HUES6 (cell line): ENCODE measurements at regions not wholly inside any gene's neighbourhood (a gene's known extent, or its start where the extent isn't known, plus 50 kb on each side); places are given as distances from the start of the nearest gene placed in this dataset.
A peak's percentile ranks its signal among the peaks of the same experiment; 100 is the strongest.
"Not testable (repeated sequence)": the region's sequence is repeated elsewhere in the genome, so short reads cannot be mapped to it uniquely, and the experiment has no call there.

Source experiments
- H3K27ac ChIP-seq: 2 replicates; pipeline ENCODE4 v1.7.0; 2013; ENCODE audit warnings: low read depth, mild to moderate bottlenecking, low read length, inconsistent platforms
- H3K27me3 ChIP-seq: 2 replicates; pipeline ENCODE4 v1.6.1; 2013; ENCODE audit warnings: low read length; ENCODE audit not compliant: control insufficient read depth, insufficient read depth
- H3K36me3 ChIP-seq: 2 replicates; pipeline ENCODE4 v1.6.1; 2013; ENCODE audit warnings: low read length; ENCODE audit not compliant: control insufficient read depth, insufficient read depth
- H3K4me1 ChIP-seq: 2 replicates; pipeline ENCODE4 v1.6.1; 2013; ENCODE audit warnings: low read length; ENCODE audit not compliant: control insufficient read depth, insufficient read depth
- H3K4me3 ChIP-seq: 2 replicates; pipeline ENCODE4 v1.5.1; 2013; ENCODE audit warnings: low read depth, low read length
- H3K9ac ChIP-seq: one replicate; pipeline ENCODE4 v1.6.1; 2013; ENCODE audit warnings: mild to moderate bottlenecking, low read length
- H3K9me3 ChIP-seq: 2 replicates; pipeline ENCODE4 v1.6.1; 2013; ENCODE audit warnings: low read depth, low read length; ENCODE audit not compliant: control insufficient read depth, insufficient read depth

- no peaks in the 10 kb centered on the region for H3K36me3 ChIP-seq
- H3K9ac ChIP-seq = no peak overlapping the region
- no peaks in the 10 kb centered on the region for H3K27me3 ChIP-seq
- no peaks in the 10 kb centered on the region for H3K9me3 ChIP-seq
- H3K4me3 ChIP-seq = no peak overlapping the region
- no peaks in the 10 kb centered on the region for H3K4me1 ChIP-seq
- no peak overlapping the region for H3K27ac ChIP-seq
Observed at GRCh38 chr17:55964191-55964590, 189.1 kb upstream of the ANKFN1 start.

GRCh38 chr17:55965051-55965450, 188.2 kb upstream of the ANKFN1 start:
- Histone ChIP-seq H3K27me3 (no peaks in the 10 kb centered on the region), H3K9ac (no peak overlapping the region), H3K4me3 (no peak overlapping the region), H3K36me3 (no peaks in the 10 kb centered on the region), H3K4me1 (peaks cover 7% of the 10 kb centered on the region), H3K9me3 (no peaks in the 10 kb centered on the region), H3K27ac (no peak overlapping the region)

GRCh38 chr17:55969562-55970324, 183.5 kb upstream of the ANKFN1 start:
- Histone ChIP-seq H3K4me1 (peaks cover 11% of the 10 kb centered on the region), H3K27ac (no peak overlapping the region), H3K4me3 (no peak overlapping the region), H3K36me3 (no peaks in the 10 kb centered on the region), H3K9ac (no peak overlapping the region), H3K9me3 (no peaks in the 10 kb centered on the region), H3K27me3 (no peaks in the 10 kb centered on the region)

GRCh38 chr17:55978578-55978977, 174.7 kb upstream of the ANKFN1 start:
- Histone ChIP-seq H3K4me1 (no peaks in the 10 kb centered on the region), H3K9ac (no peak overlapping the region)

GRCh38 chr17:55983096-55983495, 170.2 kb upstream of the ANKFN1 start:
- Histone ChIP-seq H3K4me1 (no peaks in the 10 kb centered on the region), H3K27ac (no peak overlapping the region), H3K9ac (no peak overlapping the region), H3K36me3 (no peaks in the 10 kb centered on the region), H3K4me3 (no peak overlapping the region), H3K27me3 (no peaks in the 10 kb centered on the region), H3K9me3 (0 out of 2 replicates have a peak, but pooled peaks cover 3% of the 10 kb centered on the region)

More at GRCh38 chr17:55978578-55978977, 174.7 kb upstream of the ANKFN1 start:
- 0 out of 2 replicates have a peak, but pooled peaks cover 6% of the 10 kb centered on the region for H3K9me3 ChIP-seq
- H3K27ac ChIP-seq = no peak overlapping the region
- H3K36me3 ChIP-seq = no peaks in the 10 kb centered on the region
- no peaks in the 10 kb centered on the region for H3K27me3 ChIP-seq
- H3K4me3 ChIP-seq = no peak overlapping the region

- Histone ChIP-seq H3K4me1 (0 out of 2 replicates have a peak, but pooled peaks cover 3% of the 10 kb centered on the region), H3K9me3 (peaks cover 4% of the 10 kb centered on the region; the same call in 1 of the 2 replicates), H3K9ac (no peak overlapping the region), H3K36me3 (no peaks in the 10 kb centered on the region), H3K27me3 (no peaks in the 10 kb centered on the region), H3K4me3 (no peak overlapping the region), H3K27ac (no peak overlapping the region)
Observed at GRCh38 chr17:55986817-55987216, 166.5 kb upstream of the ANKFN1 start.

GRCh38 chr17:55988861-55989260, 164.4 kb upstream of the ANKFN1 start:
- Histone ChIP-seq H3K9me3 (peaks cover 21% of the 10 kb centered on the region), H3K9ac (no peak overlapping the region), H3K4me3 (no peak overlapping the region), H3K27me3 (no peaks in the 10 kb centered on the region), H3K4me1 (0 out of 2 replicates have a peak, but pooled peaks cover 3% of the 10 kb centered on the region), H3K27ac (no peak overlapping the region), H3K36me3 (no peaks in the 10 kb centered on the region)

- Histone ChIP-seq H3K9me3 (peaks cover 27% of the 10 kb centered on the region), H3K27me3 (no peaks in the 10 kb centered on the region), H3K4me3 (no peak overlapping the region), H3K27ac (no peak overlapping the region), H3K9ac (no peak overlapping the region), H3K4me1 (0 out of 2 replicates have a peak, but pooled peaks cover 3% of the 10 kb centered on the region), H3K36me3 (no peaks in the 10 kb centered on the region)
Observed at GRCh38 chr17:55990332-55991006, 162.8 kb upstream of the ANKFN1 start.

GRCh38 chr17:55996826-55997225, 156.4 kb upstream of the ANKFN1 start:
- H3K9ac ChIP-seq = no peak overlapping the region
- H3K4me3 ChIP-seq = no peak overlapping the region
- no peak overlapping the region for H3K27ac ChIP-seq
- no peaks in the 10 kb centered on the region for H3K27me3 ChIP-seq
- peaks cover 23% of the 10 kb centered on the region for H3K9me3 ChIP-seq
- no peaks in the 10 kb centered on the region for H3K4me1 ChIP-seq
- no peaks in the 10 kb centered on the region for H3K36me3 ChIP-seq

GRCh38 chr17:56000411-56000810, 152.9 kb upstream of the ANKFN1 start:
- peaks cover 5% of the 10 kb centered on the region; the same call in 1 of the 2 replicates for H3K9me3 ChIP-seq
- H3K4me1 ChIP-seq = no peaks in the 10 kb centered on the region
- no peak overlapping the region for H3K27ac ChIP-seq
- H3K27me3 ChIP-seq = no peaks in the 10 kb centered on the region
- no peaks in the 10 kb centered on the region for H3K36me3 ChIP-seq
- H3K9ac ChIP-seq = no peak overlapping the region
- H3K4me3 ChIP-seq = no peak overlapping the region

GRCh38 chr17:56002656-56003055, 150.6 kb upstream of the ANKFN1 start:
- not testable (repeated sequence) for H3K27me3 ChIP-seq, H3K9ac ChIP-seq, H3K36me3 ChIP-seq, H3K4me1 ChIP-seq, H3K27ac ChIP-seq, H3K9me3 ChIP-seq
- H3K4me3 ChIP-seq = peak overlapping the region; percentile 31; the same call in 1 of the 2 replicates
